ENCODE measurements at regions not wholly inside any gene's neighbourhood (a gene's known extent, or its start where the extent isn't known, plus 50 kb on each side); places are given as distances from the start of the nearest gene placed in this dataset.

- no peak overlapping the region for H3K23ac ChIP-seq (ENCODE audit: low read length)
- H3K9ac ChIP-seq (ENCODE audit: low read length), result no peak overlapping the region
- H3K79me1 ChIP-seq (ENCODE audit: low read length), result no peaks in the 10 kb centered on the region
- no peak for DNase-seq
- peaks cover 0 to 2% of the 10 kb centered on the region in 2 experiments for H3K36me3 ChIP-seq (ENCODE audit: control insufficient read depth in 1 of 2, insufficient read depth in 2 of 2, low read length in 2 of 2)
- no peaks in the 10 kb centered on the region for H3K27me3 ChIP-seq (ENCODE audit: insufficient read depth, low read length)
- H3K18ac ChIP-seq (ENCODE audit: low read length), result no peak overlapping the region
- H4K8ac ChIP-seq (ENCODE audit: low read depth, low read length), result no peak overlapping the region
- no peak overlapping the region for H2AK5ac ChIP-seq (ENCODE audit: low read length)
- no peak overlapping the region for H2BK12ac ChIP-seq (ENCODE audit: low read length)
- H3K4me2 ChIP-seq (ENCODE audit: low read length), result no peak overlapping the region
- no peaks in the 10 kb centered on the region for H3K9me3 ChIP-seq (ENCODE audit: insufficient read depth, low read depth, low read length)
- no peaks in the 10 kb centered on the region for H3K79me2 ChIP-seq (ENCODE audit: control insufficient read depth, insufficient read depth, low read length, poor library complexity)
- H3K27ac ChIP-seq (ENCODE audit: low read depth, low read length), result no peak overlapping the region
- no peak overlapping the region for H4K12ac ChIP-seq (ENCODE audit: low read depth, low read length)
- H2AFZ ChIP-seq (ENCODE audit: insufficient read depth, low read length, poor library complexity), result no peak overlapping the region
- no peak overlapping the region for H3K4ac ChIP-seq (ENCODE audit: low read depth, low read length)
- no CpG with 5 or more reads among the region's 4 CpGs for WGBS (ENCODE audit: extremely low coverage, insufficient coverage, insufficient read length)
- H4K91ac ChIP-seq (ENCODE audit: low read depth, low read length), result no peak overlapping the region
- no peak overlapping the region for H2BK5ac ChIP-seq (ENCODE audit: low read depth, low read length, poor library complexity)
- no peak overlapping the region for H3K14ac ChIP-seq (ENCODE audit: low read length)
- H3K4me1 ChIP-seq (ENCODE audit: control insufficient read depth in 1 of 2, insufficient read depth in 2 of 2, low read length in 2 of 2), result no peaks in the 10 kb centered on the region
- no peak overlapping the region for H3K4me3 ChIP-seq (ENCODE audit: low read depth, low read length)
- H2BK120ac ChIP-seq (ENCODE audit: insufficient read depth, low read length, poor library complexity), result no peak overlapping the region
Observed at GRCh38 chr16:85279402-85279801, 167.1 kb upstream of the CIBAR2 start.

DNA sequence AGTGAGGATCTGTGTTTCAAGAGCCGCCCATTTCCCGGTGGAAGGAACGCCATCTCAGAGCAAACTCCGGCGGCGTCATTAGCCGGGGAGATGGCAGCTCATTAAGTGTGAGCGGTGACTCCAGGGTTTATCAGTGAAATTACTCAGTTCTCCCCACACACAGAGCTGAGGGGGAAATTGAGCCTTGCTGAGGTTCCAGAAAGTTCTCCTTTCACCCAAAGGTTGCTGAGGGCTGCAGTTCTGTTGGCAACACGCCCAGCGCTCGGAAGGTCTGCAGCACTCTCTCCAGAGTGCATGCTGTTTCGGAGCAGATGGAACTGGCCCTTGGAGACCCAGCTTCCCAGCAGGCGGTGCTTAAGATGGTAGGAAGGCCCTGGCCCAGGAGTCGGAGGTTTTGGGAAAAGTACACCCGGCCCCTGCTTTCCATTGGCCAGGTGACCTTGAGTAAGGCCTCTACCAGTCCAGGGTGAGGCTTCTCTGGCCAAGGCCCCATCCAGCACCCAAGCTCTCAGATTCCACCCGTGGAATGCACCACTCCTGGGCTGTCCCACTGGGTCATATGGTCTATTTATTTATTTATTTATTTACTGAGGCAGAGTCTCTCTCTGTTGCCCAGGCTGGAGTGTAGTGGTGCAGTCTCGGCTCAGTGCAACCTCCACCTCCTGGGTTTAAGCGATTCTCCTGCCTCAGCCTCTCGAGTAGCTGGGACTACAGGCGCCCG, 167.7 kb upstream of the CIBAR2 start:
- Histone ChIP-seq H4K8ac (ENCODE audit: low read depth, low read length) (no peak overlapping the region), H2AFZ (ENCODE audit: insufficient read depth, low read length, poor library complexity) (no peak overlapping the region), H4K91ac (ENCODE audit: low read depth, low read length) (no peak overlapping the region), H2BK5ac (ENCODE audit: low read depth, low read length, poor library complexity) (no peak overlapping the region), H2BK12ac (ENCODE audit: low read length) (no peak overlapping the region), H3K27me3 (ENCODE audit: insufficient read depth, low read length) (no peaks in the 10 kb centered on the region), H3K4me3 (ENCODE audit: low read depth, low read length) (no peak overlapping the region), H3K23ac (ENCODE audit: low read length) (no peak overlapping the region), H3K4me1 (ENCODE audit: control insufficient read depth in 1 of 2, insufficient read depth in 2 of 2, low read length in 2 of 2) (no peaks in the 10 kb centered on the region), H3K9me3 (ENCODE audit: insufficient read depth, low read depth, low read length) (no peaks in the 10 kb centered on the region), H3K27ac (ENCODE audit: low read depth, low read length) (no peak overlapping the region), H4K12ac (ENCODE audit: low read depth, low read length) (no peak overlapping the region), H3K18ac (ENCODE audit: low read length) (no peak overlapping the region), H2BK120ac (ENCODE audit: insufficient read depth, low read length, poor library complexity) (no peak overlapping the region), H3K4me2 (ENCODE audit: low read length) (no peak overlapping the region), H3K79me2 (ENCODE audit: control insufficient read depth, insufficient read depth, low read length, poor library complexity) (no peaks in the 10 kb centered on the region), H3K36me3 (ENCODE audit: control insufficient read depth in 1 of 2, insufficient read depth in 2 of 2, low read length in 2 of 2) (peaks cover 0 to 2% of the 10 kb centered on the region in 2 experiments), H3K14ac (ENCODE audit: low read length) (no peak overlapping the region), H3K79me1 (ENCODE audit: low read length) (no peaks in the 10 kb centered on the region), H2AK5ac (ENCODE audit: low read length) (no peak overlapping the region), H3K9ac (ENCODE audit: low read length) (no peak overlapping the region), H3K4ac (ENCODE audit: low read depth, low read length) (no peak overlapping the region)
- no CpG with 5 or more reads among the region's 21 CpGs for WGBS (ENCODE audit: extremely low coverage, insufficient coverage, insufficient read length)
- no peak for DNase-seq

GRCh38 chr16:85281181-85281580, 168.9 kb upstream of the CIBAR2 start:
- no peak overlapping the region for H3K18ac ChIP-seq (ENCODE audit: low read length)
- no peak overlapping the region for H3K9ac ChIP-seq (ENCODE audit: low read length)
- no peak overlapping the region for H4K91ac ChIP-seq (ENCODE audit: low read depth, low read length)
- H3K79me1 ChIP-seq (ENCODE audit: low read length), result no peaks in the 10 kb centered on the region
- no peak overlapping the region for H4K12ac ChIP-seq (ENCODE audit: low read depth, low read length)
- no peak overlapping the region for H2BK5ac ChIP-seq (ENCODE audit: low read depth, low read length, poor library complexity)
- H3K14ac ChIP-seq (ENCODE audit: low read length), result no peak overlapping the region
- H2AFZ ChIP-seq (ENCODE audit: insufficient read depth, low read length, poor library complexity), result no peak overlapping the region
- H3K4me2 ChIP-seq (ENCODE audit: low read length), result no peak overlapping the region
- WGBS (ENCODE audit: extremely low coverage, insufficient coverage, insufficient read length), result no CpG with 5 or more reads among the region's 9 CpGs
- no peaks in the 10 kb centered on the region for H3K79me2 ChIP-seq (ENCODE audit: control insufficient read depth, insufficient read depth, low read length, poor library complexity)
- H3K4me3 ChIP-seq (ENCODE audit: low read depth, low read length), result no peak overlapping the region
- H3K4me1 ChIP-seq (ENCODE audit: control insufficient read depth in 1 of 2, insufficient read depth in 2 of 2, low read length in 2 of 2), result no peaks in the 10 kb centered on the region
- no peak overlapping the region for H2AK5ac ChIP-seq (ENCODE audit: low read length)
- H3K27ac ChIP-seq (ENCODE audit: low read depth, low read length), result no peak overlapping the region
- peaks cover 0 to 2% of the 10 kb centered on the region in 2 experiments for H3K36me3 ChIP-seq (ENCODE audit: control insufficient read depth in 1 of 2, insufficient read depth in 2 of 2, low read length in 2 of 2)
- H3K27me3 ChIP-seq (ENCODE audit: insufficient read depth, low read length), result no peaks in the 10 kb centered on the region
- no peak overlapping the region for H4K8ac ChIP-seq (ENCODE audit: low read depth, low read length)
- H3K4ac ChIP-seq (ENCODE audit: low read depth, low read length), result no peak overlapping the region
- no peak overlapping the region for H2BK120ac ChIP-seq (ENCODE audit: insufficient read depth, low read length, poor library complexity)
- H3K9me3 ChIP-seq (ENCODE audit: insufficient read depth, low read depth, low read length), result no peaks in the 10 kb centered on the region
- H3K23ac ChIP-seq (ENCODE audit: low read length), result no peak overlapping the region
- no peak for DNase-seq
- no peak overlapping the region for H2BK12ac ChIP-seq (ENCODE audit: low read length)

DNA sequence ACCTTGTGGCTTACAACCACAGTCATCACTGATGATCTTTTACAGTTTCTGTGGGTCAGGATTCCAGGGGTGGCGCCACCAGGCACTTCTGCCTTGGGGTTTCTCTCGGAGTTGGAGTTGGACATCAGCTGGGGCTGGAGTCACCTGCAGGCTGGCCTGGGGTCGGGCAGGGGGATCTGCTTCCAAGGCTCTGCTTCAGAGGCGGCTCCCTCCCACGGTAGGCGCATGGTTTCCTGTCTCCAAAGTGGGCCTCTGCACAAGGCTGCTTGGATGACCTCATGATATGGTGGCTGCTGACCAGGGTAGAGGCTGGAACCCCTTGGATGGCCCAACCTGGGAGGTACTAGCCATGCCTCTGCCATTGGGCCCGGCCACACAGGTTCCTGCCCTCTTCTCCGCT, 170.6 kb upstream of the CIBAR2 start:
- Histone ChIP-seq H3K9me3 (ENCODE audit: insufficient read depth, low read depth, low read length) (no peaks in the 10 kb centered on the region), H3K36me3 (ENCODE audit: control insufficient read depth in 1 of 2, insufficient read depth in 2 of 2, low read length in 2 of 2) (peaks cover 0 to 2% of the 10 kb centered on the region in 2 experiments), H2BK5ac (ENCODE audit: low read depth, low read length, poor library complexity) (no peak overlapping the region), H3K23ac (ENCODE audit: low read length) (no peak overlapping the region), H3K4me2 (ENCODE audit: low read length) (no peak overlapping the region), H3K4ac (ENCODE audit: low read depth, low read length) (no peak overlapping the region), H2BK120ac (ENCODE audit: insufficient read depth, low read length, poor library complexity) (no peak overlapping the region), H3K4me3 (ENCODE audit: low read depth, low read length) (no peak overlapping the region), H3K79me2 (ENCODE audit: control insufficient read depth, insufficient read depth, low read length, poor library complexity) (no peaks in the 10 kb centered on the region), H2AFZ (ENCODE audit: insufficient read depth, low read length, poor library complexity) (no peak overlapping the region), H3K14ac (ENCODE audit: low read length) (no peak overlapping the region), H2AK5ac (ENCODE audit: low read length) (no peak overlapping the region), H2BK12ac (ENCODE audit: low read length) (no peak overlapping the region), H3K27me3 (ENCODE audit: insufficient read depth, low read length) (no peaks in the 10 kb centered on the region), H3K18ac (ENCODE audit: low read length) (no peak overlapping the region), H4K12ac (ENCODE audit: low read depth, low read length) (no peak overlapping the region), H4K8ac (ENCODE audit: low read depth, low read length) (no peak overlapping the region), H4K91ac (ENCODE audit: low read depth, low read length) (no peak overlapping the region), H3K27ac (ENCODE audit: low read depth, low read length) (no peak overlapping the region), H3K4me1 (ENCODE audit: control insufficient read depth in 1 of 2, insufficient read depth in 2 of 2, low read length in 2 of 2) (no peaks in the 10 kb centered on the region), H3K9ac (ENCODE audit: low read length) (no peak overlapping the region), H3K79me1 (ENCODE audit: low read length) (no peaks in the 10 kb centered on the region)
- no CpG with 5 or more reads among the region's 8 CpGs for WGBS (ENCODE audit: extremely low coverage, insufficient coverage, insufficient read length)
- DNase-seq, result no peak

All from trophoblast cell (in vitro differentiated cells and primary cell).